C4-2B (cell line): ENCODE measurements at regions not wholly inside any gene's neighbourhood (a gene's known extent, or its start where the extent isn't known, plus 50 kb on each side); places are given as distances from the start of the nearest gene placed in this dataset.

Source experiments
- H3K27ac ChIP-seq: fragments of 450-650 bp; 2 replicates; pipeline ENCODE4 v1.5.1; 2017
- CTCF ChIP-seq: fragments of 450-650 bp; conservative IDR thresholded peaks from 2 replicates; pipeline ENCODE4 v1.5.1; 2017; ENCODE audit warnings: mild to moderate bottlenecking
- ZFX ChIP-seq: fragments of 450-650 bp; IDR thresholded peaks from 2 replicates; pipeline ENCODE4 v1.6.1; 2017

- TF ChIP-seq ZFX: no peak
- TF ChIP-seq CTCF: no peak
- no peak overlapping the region for H3K27ac ChIP-seq
Observed at GRCh38 chr10:10138685-10139084, 879.0 kb upstream of the CELF2 start.

- TF ChIP-seq CTCF (no peak), ZFX (no peak)
- no peak overlapping the region for H3K27ac ChIP-seq
Observed at GRCh38 chr10:10141782-10142382, 875.8 kb upstream of the CELF2 start.

- no peak overlapping the region for H3K27ac ChIP-seq
Observed at GRCh38 chr10:10146604-10147003, 871.1 kb upstream of the CELF2 start.

GRCh38 chr10:10149899-10150298 lies 867.8 kb upstream of the CELF2 start:
- no peak for TF ChIP-seq CTCF
- no peak for TF ChIP-seq ZFX

More at GRCh38 chr10:10146604-10147003, 871.1 kb upstream of the CELF2 start:
- TF ChIP-seq ZFX: no peak
- TF ChIP-seq CTCF: no peak

GRCh38 chr10:10156917-10157600 lies 860.6 kb upstream of the CELF2 start:
- H3K27ac ChIP-seq: no peak overlapping the region
- TF ChIP-seq ZFX: no peak
- TF ChIP-seq CTCF: no peak

More at GRCh38 chr10:10149899-10150298, 867.8 kb upstream of the CELF2 start:
- no peak overlapping the region for H3K27ac ChIP-seq

- TF ChIP-seq CTCF (no peak), ZFX (no peak)
- H3K27ac ChIP-seq: no peak overlapping the region
Observed at GRCh38 chr10:10160821-10161312, 856.8 kb upstream of the CELF2 start.

GRCh38 chr10:10164848-10165247 lies 852.8 kb upstream of the CELF2 start:
- H3K27ac ChIP-seq: no peak overlapping the region
- no peak for TF ChIP-seq ZFX
- no peak for TF ChIP-seq CTCF
